Esophagus muscularis mucosa (tissue), 3 donors: ENCODE measurements at regions not wholly inside any gene's neighbourhood (a gene's known extent, or its start where the extent isn't known, plus 50 kb on each side); places are given as distances from the start of the nearest gene placed in this dataset.

Experiments
- POLR2AphosphoS5 ChIP-seq, 2 donors: sonication (generic); formaldehyde crosslinking; IDR thresholded peaks; one replicate each; pipeline ENCODE4 v1.6.1; 2017; ENCODE audit warnings: antibody characterized with exemption in 2 of 2
- TF ChIP-seq, protein P1 (sequence below), 3 experiments: fragments of 200-600 bp in 2 of 3; fragments of 450-650 bp in 1 of 3; sonication (generic) in 2 of 3; IDR thresholded peaks; one replicate each; pipeline ENCODE4 v1.5.1; 2017 to 2019; ENCODE audit warnings: antibody characterized with exemption in 3 of 3, mild to moderate bottlenecking in 2 of 3, moderate library complexity in 1 of 3

DNA sequence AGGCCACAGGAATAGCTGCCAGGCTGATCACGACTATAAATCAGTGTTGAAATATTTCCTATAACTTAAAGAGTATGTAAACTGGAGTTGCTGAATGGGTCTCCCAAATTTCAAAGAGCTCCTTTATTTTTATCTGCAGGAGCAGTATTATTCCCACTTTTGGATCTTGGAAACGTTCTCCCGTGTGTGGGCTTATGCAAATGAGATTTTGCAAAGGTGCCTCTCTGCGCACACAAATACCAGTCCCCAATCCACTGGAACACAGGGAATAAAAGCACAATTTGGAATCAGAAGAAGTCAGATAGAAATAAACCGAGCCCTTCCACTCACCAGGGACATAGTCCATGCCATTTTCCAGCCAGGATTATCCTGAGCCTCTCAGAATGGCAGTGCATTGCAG is 350.2 kb upstream of the CELF2 start:
- TF ChIP-seq, protein P1, sequence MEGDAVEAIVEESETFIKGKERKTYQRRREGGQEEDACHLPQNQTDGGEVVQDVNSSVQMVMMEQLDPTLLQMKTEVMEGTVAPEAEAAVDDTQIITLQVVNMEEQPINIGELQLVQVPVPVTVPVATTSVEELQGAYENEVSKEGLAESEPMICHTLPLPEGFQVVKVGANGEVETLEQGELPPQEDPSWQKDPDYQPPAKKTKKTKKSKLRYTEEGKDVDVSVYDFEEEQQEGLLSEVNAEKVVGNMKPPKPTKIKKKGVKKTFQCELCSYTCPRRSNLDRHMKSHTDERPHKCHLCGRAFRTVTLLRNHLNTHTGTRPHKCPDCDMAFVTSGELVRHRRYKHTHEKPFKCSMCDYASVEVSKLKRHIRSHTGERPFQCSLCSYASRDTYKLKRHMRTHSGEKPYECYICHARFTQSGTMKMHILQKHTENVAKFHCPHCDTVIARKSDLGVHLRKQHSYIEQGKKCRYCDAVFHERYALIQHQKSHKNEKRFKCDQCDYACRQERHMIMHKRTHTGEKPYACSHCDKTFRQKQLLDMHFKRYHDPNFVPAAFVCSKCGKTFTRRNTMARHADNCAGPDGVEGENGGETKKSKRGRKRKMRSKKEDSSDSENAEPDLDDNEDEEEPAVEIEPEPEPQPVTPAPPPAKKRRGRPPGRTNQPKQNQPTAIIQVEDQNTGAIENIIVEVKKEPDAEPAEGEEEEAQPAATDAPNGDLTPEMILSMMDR (IDR thresholded peaks at IDR 0.05) = no peak
- no peak for TF ChIP-seq POLR2AphosphoS5 (IDR thresholded peaks at IDR 0.05)
